Left renal cortex interstitium (tissue), 4 donors: ENCODE measurements at regions not wholly inside any gene's neighbourhood (a gene's known extent, or its start where the extent isn't known, plus 50 kb on each side); places are given as distances from the start of the nearest gene placed in this dataset.
"Not testable (repeated sequence)": the region's sequence is repeated elsewhere in the genome, so short reads cannot be mapped to it uniquely, and the experiment has no call there.

Source experiments
- DNase-seq, 4 donors: peaks; one replicate each; pipeline ENCODE4 v3.0.0-alpha.2; 2013; ENCODE audit warnings: low read depth in 4 of 4, low spot score in 2 of 4, missing footprints in 1 of 4

DNA sequence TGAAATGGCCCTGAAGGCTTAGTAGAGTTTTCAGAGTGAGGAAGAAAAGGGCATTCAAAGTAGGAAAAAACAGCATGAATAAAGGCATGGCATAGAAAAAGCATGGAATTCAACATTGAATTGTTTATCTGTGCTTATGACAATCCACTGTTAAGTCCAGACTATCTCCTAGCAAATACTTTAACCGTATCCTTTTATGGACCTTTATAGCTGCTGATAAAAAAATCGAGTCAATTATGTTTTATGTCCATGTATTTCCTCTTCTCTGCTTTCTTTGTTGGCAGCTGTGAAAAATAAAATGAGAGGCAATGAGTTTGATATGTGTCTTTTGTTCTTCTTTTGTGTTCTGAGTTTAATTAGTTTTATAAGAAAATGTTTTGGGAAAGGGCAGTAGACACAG, 70.4 kb downstream of the TDRD15 start:
- no peak for DNase-seq

DNA sequence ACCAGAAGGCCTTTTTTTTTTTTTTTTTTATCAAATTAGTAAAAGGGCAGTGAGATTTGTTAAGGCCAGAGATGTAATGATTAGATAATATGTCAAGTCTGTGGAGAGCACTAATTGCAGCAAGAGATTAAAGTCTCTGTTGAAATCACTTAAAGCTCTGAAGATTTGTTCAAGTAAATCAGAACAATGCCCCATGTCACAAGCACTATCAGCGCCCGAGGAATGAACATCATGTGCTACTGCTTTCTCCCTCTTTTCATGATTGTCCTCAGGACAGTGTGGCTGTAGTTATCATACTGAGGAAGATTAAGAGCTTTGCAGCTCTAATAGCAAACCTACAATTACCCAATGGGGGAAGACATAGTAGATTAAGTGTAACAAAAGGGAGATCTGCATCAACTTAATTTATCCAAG, 71.1 kb downstream of the TDRD15 start:
- no peak for DNase-seq

GRCh38 chr2:21195326-21195725, 71.6 kb downstream of the TDRD15 start:
- DNase-seq: no peak

DNA sequence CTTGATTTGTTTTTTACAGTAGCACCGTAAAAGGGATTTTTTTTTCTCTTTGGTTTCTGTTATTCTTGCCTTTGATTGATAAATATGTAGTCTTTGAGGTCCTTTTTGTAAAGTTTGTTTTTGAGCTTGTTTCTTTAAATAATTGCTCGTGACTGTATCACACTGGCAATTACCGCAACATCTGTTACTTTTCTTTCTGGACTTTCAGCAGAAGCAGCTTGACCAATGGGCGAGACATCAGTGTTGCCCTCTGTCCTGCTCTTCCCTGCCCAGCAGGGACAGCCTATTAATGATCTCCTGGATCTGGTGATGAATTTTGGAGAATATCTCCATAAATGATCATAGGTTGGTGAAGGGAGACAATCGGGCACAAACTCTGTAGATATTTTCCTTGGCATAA, 74.9 kb downstream of the TDRD15 start:
- DNase-seq: no peak

DNA sequence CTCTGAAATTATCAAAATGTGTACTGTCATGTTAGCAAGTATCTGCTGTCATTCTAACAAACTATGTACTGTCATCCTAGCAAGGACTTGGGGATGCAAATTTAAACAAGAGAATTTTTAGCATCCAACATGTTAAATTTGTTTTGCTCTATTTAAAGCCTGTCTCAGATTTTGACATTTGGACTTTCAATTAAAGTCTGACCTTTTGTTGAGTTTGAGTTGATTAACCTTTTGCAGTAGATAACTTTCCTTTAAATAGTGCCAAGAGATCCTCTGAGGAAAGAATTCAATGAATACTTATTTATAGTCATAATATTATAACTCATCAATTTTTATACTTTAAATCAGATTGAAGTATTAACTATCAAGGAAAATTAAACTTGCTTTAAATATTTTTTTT, 80.2 kb downstream of the TDRD15 start:
- no peak for DNase-seq

- not testable (repeated sequence) for DNase-seq
Observed at GRCh38 chr2:21214085-21214484, 90.3 kb downstream of the TDRD15 start.

- no peak for DNase-seq
Observed at GRCh38 chr2:21217442-21217841, 93.7 kb downstream of the TDRD15 start.

DNA sequence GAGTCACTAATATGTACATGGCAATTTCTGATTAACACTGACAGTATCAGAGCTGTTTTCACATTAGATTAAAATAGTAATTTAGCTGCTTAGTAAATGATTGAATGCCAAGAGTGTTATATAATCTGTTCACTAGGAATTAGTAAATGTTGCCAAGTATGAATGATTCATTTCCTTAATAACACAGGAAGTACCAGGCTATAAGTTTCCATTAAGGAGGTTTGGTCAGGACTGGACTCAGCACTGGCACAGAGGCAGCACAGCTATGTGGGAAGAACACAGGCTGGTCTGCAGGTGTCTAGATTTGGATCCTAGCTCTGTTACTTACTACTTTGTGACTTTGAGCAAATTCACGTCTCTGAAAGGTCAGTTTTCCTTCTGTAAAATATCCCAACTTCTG, 97.2 kb downstream of the TDRD15 start:
- DNase-seq: no peak

GRCh38 chr2:21223618-21224017, 99.8 kb downstream of the TDRD15 start:
- no peak for DNase-seq

- no peak for DNase-seq
Observed at GRCh38 chr2:21228041-21228895, 104.5 kb downstream of the TDRD15 start.

DNA sequence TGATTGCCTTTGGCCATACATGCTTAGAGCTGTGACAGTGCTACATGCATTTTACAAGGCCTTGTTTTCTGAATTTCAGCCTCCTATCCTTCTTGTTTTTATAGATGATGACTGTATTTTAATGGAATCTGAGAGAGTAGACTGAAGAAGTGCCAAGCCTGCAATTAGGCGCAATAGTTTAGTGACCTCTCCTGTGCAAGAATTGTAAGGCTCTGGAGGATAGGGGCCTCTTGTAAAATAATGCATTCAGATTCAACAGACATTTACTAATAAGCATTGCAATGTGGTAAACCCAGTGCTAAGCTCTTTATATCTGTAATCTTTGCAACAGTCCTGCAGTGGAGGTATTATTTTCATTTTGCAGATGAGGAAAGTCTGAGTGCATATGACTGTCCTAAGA, 105.5 kb downstream of the TDRD15 start:
- DNase-seq: no peak

GRCh38 chr2:21230140-21230539, 106.4 kb downstream of the TDRD15 start:
- DNase-seq: no peak

DNA sequence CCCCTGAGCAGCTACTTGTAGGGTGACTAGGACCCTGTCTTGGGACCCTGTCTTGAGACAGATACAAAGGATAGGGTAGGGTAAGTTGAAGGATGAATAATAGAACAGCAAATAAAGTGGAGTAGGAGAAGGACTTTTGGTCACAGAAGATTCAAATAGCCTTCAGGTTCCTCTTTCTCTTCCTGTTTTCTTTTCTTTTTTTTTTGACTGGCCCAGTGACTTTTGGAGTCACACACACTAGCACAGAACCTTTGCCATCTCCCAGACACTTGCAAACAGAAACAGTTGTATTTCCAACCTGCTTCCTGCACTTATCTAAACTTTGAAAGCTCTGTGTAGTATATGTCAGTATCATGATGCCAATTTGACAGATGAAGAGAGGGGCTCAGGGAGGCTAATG, 108.2 kb downstream of the TDRD15 start:
- no peak for DNase-seq

GRCh38 chr2:21233194-21233593, 109.4 kb downstream of the TDRD15 start:
- no peak for DNase-seq

GRCh38 chr2:21234001-21234400, 110.2 kb downstream of the TDRD15 start:
- no peak for DNase-seq

DNA sequence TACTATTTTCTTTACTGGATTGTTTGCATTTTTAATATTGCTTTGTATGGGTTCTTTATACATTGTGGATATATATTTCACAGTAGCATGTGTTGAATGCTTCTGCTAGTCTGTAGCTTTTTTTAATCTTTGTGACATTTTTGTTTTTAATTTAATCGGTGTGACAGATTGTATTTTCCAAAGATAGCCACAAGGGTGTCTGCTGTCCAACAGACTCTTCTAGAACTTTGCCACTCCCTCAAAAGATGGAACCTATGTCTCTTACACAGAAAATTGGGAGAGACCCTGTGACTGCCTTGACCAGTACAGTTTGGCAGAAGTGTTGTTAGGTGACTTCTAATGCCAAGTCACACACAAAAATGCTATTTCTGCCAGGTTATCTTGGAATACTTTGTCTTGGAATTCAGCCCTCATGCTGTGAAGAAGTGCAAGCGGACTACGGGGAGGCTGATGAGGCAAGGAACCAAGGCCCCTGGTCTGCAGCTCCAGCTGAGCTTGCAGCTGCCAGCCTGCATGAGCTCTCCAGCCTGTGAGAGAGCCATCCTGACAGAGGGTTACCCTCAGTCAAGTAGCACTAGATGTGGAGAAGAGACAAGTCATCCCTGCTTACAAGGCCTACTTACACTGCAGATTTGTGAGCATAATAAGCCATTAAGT, 110.8 kb downstream of the TDRD15 start:
- DNase-seq: no peak

- DNase-seq: not testable (repeated sequence)
Observed at GRCh38 chr2:21239749-21240148, 116.0 kb downstream of the TDRD15 start.

GRCh38 chr2:21244161-21244560, 120.4 kb downstream of the TDRD15 start:
- no peak for DNase-seq

GRCh38 chr2:21245565-21245964, 121.8 kb downstream of the TDRD15 start:
- DNase-seq: no peak

- no peak for DNase-seq
Observed at GRCh38 chr2:21249367-21249766, 125.6 kb downstream of the TDRD15 start.

- DNase-seq: no peak
Observed at GRCh38 chr2:21250673-21251072, 126.9 kb downstream of the TDRD15 start.
